Thymus (tissue), 11 donors: ENCODE measurements at regions not wholly inside any gene's neighbourhood (a gene's known extent, or its start where the extent isn't known, plus 50 kb on each side); places are given as distances from the start of the nearest gene placed in this dataset.
"Not testable (repeated sequence)": the region's sequence is repeated elsewhere in the genome, so short reads cannot be mapped to it uniquely, and the experiment has no call there.

ENCODE experiments used
- DNase-seq, 9 donors: peaks; one replicate each; pipeline ENCODE4 v3.0.0-alpha.2; 2013; ENCODE audit warnings: low spot score in 9 of 9, low read depth in 6 of 9, missing footprints in 1 of 9
- H3K27ac ChIP-seq, 2 donors: one replicate each; pipeline ENCODE4 v1.5.1; 2013; ENCODE audit warnings: control low read depth in 1 of 2, low read depth in 1 of 2, low read length in 1 of 2, mild to moderate bottlenecking in 1 of 2, moderate library complexity in 1 of 2
- H3K27me3 ChIP-seq, 2 donors: one replicate each; pipeline ENCODE4 v1.5.1; 2013; ENCODE audit warnings: low read length in 1 of 2; ENCODE audit not compliant: control insufficient read depth in 2 of 2, insufficient read depth in 1 of 2
- H3K36me3 ChIP-seq, 2 donors: one replicate each; pipeline ENCODE4 v1.5.1; 2013; ENCODE audit warnings: low read length in 1 of 2, mild to moderate bottlenecking in 1 of 2, moderate library complexity in 1 of 2; ENCODE audit not compliant: control insufficient read depth in 2 of 2, insufficient read depth in 2 of 2
- H3K4me1 ChIP-seq, 2 donors: one replicate each; pipeline ENCODE4 v1.5.1; 2013; ENCODE audit warnings: low read length in 2 of 2; ENCODE audit not compliant: control insufficient read depth in 2 of 2, insufficient read depth in 2 of 2
- H3K4me3 ChIP-seq, 2 donors: one replicate each; pipeline ENCODE4 v1.5.1; 2013; ENCODE audit warnings: low read length in 2 of 2, control low read depth in 1 of 2, mild to moderate bottlenecking in 1 of 2
- H3K9me3 ChIP-seq, 2 donors: one replicate each; pipeline ENCODE4 v1.5.1; 2013; ENCODE audit warnings: low read length in 1 of 2, mild to moderate bottlenecking in 1 of 2; ENCODE audit not compliant: control insufficient read depth in 2 of 2, insufficient read depth in 1 of 2
- whole genome bisulfite sequencing: extraction: QIAGEN DNeasy Blood & Tissue Kit; methylation state at CpG from one replicate; pipeline ENCODE4 v1.1.7; 2013; 5-methylcytosine and 5-hydroxymethylcytosine counted together
- donor health status: healthy.

GRCh38 chr2:67623741-67624140 is 226.6 kb downstream of the ETAA1 start:
- WGBS = 92% methylated on average over 2 of the region's 2 CpGs

GRCh38 chr2:67625178-67625577 is 228.0 kb downstream of the ETAA1 start:
- Histone ChIP-seq H3K4me3 (no peak overlapping the region), H3K9me3 (no peaks in the 10 kb centered on the region), H3K27me3 (no peaks in the 10 kb centered on the region), H3K36me3 (no peaks in the 10 kb centered on the region), H3K27ac (no peak overlapping the region), H3K4me1 (no peaks in the 10 kb centered on the region)
- DNase-seq = no peak

More at GRCh38 chr2:67623741-67624140, 226.6 kb downstream of the ETAA1 start:
- not testable (repeated sequence) for H3K27me3 ChIP-seq, H3K9me3 ChIP-seq, H3K36me3 ChIP-seq, H3K4me3 ChIP-seq, H3K4me1 ChIP-seq, H3K27ac ChIP-seq, DNase-seq

- DNase-seq = no peak
- H3K36me3 ChIP-seq = no peaks in the 10 kb centered on the region
- H3K4me1 ChIP-seq = no peaks in the 10 kb centered on the region
- WGBS = 89% methylated on average over 5 of the region's 5 CpGs
- no peak overlapping the region for H3K4me3 ChIP-seq
- no peaks in the 10 kb centered on the region for H3K9me3 ChIP-seq
- no peaks in the 10 kb centered on the region for H3K27me3 ChIP-seq
- H3K27ac ChIP-seq = no peak overlapping the region
Observed at GRCh38 chr2:67625690-67626475, 228.8 kb downstream of the ETAA1 start.

- 88% methylated on average over 4 of the region's 4 CpGs for WGBS
- Histone ChIP-seq H3K36me3 (no peaks in the 10 kb centered on the region), H3K4me1 (no peaks in the 10 kb centered on the region), H3K27me3 (no peaks in the 10 kb centered on the region), H3K27ac (no peak overlapping the region), H3K9me3 (no peaks in the 10 kb centered on the region), H3K4me3 (no peak overlapping the region)
- no peak for DNase-seq
Observed at GRCh38 chr2:67626656-67627055, 229.5 kb downstream of the ETAA1 start.

- no peaks in the 10 kb centered on the region for H3K4me1 ChIP-seq
- WGBS = 96% methylated on average over 3 of the region's 3 CpGs
- no peak overlapping the region for H3K4me3 ChIP-seq
- H3K27me3 ChIP-seq = no peaks in the 10 kb centered on the region
- H3K36me3 ChIP-seq = no peaks in the 10 kb centered on the region
- H3K27ac ChIP-seq = no peak overlapping the region
- H3K9me3 ChIP-seq = no peaks in the 10 kb centered on the region
- DNase-seq = no peak
Observed at GRCh38 chr2:67627456-67628207, 230.5 kb downstream of the ETAA1 start.

GRCh38 chr2:67628892-67629291 is 231.8 kb downstream of the ETAA1 start:
- no peaks in the 10 kb centered on the region for H3K36me3 ChIP-seq
- WGBS = 43% methylated on average over 1 of the region's 1 CpG
- no peak overlapping the region for H3K4me3 ChIP-seq
- H3K9me3 ChIP-seq = no peaks in the 10 kb centered on the region
- no peak overlapping the region for H3K27ac ChIP-seq
- no peak for DNase-seq
- H3K27me3 ChIP-seq = no peaks in the 10 kb centered on the region
- no peaks in the 10 kb centered on the region for H3K4me1 ChIP-seq

GRCh38 chr2:67631483-67631882 is 234.3 kb downstream of the ETAA1 start:
- Histone ChIP-seq H3K4me3 (no peak overlapping the region), H3K27me3 (no peaks in the 10 kb centered on the region), H3K4me1 (no peaks in the 10 kb centered on the region), H3K36me3 (no peaks in the 10 kb centered on the region), H3K27ac (no peak overlapping the region), H3K9me3 (no peaks in the 10 kb centered on the region)
- DNase-seq = no peak

GRCh38 chr2:67633212-67633856 is 236.2 kb downstream of the ETAA1 start:
- 80% methylated on average over 3 of the region's 3 CpGs for WGBS
- H3K36me3 ChIP-seq = no peaks in the 10 kb centered on the region

GRCh38 chr2:67638146-67638545 is 241.0 kb downstream of the ETAA1 start:
- no peaks in the 10 kb centered on the region for H3K4me1 ChIP-seq
- H3K4me3 ChIP-seq = no peak overlapping the region
- no peak overlapping the region for H3K27ac ChIP-seq
- no peak for DNase-seq
- H3K27me3 ChIP-seq = no peaks in the 10 kb centered on the region
- WGBS = 57% methylated on average over 3 of the region's 3 CpGs
- H3K36me3 ChIP-seq = no peaks in the 10 kb centered on the region
- no peaks in the 10 kb centered on the region for H3K9me3 ChIP-seq

More at GRCh38 chr2:67633212-67633856, 236.2 kb downstream of the ETAA1 start:
- no peaks in the 10 kb centered on the region for H3K27me3 ChIP-seq
- H3K9me3 ChIP-seq = no peaks in the 10 kb centered on the region
- no peaks in the 10 kb centered on the region for H3K4me1 ChIP-seq
- no peak for DNase-seq
- no peak overlapping the region for H3K4me3 ChIP-seq
- H3K27ac ChIP-seq = no peak overlapping the region
